ENCODE measurements at regions not wholly inside any gene's neighbourhood (a gene's known extent, or its start where the extent isn't known, plus 50 kb on each side); places are given as distances from the start of the nearest gene placed in this dataset.

DNA sequence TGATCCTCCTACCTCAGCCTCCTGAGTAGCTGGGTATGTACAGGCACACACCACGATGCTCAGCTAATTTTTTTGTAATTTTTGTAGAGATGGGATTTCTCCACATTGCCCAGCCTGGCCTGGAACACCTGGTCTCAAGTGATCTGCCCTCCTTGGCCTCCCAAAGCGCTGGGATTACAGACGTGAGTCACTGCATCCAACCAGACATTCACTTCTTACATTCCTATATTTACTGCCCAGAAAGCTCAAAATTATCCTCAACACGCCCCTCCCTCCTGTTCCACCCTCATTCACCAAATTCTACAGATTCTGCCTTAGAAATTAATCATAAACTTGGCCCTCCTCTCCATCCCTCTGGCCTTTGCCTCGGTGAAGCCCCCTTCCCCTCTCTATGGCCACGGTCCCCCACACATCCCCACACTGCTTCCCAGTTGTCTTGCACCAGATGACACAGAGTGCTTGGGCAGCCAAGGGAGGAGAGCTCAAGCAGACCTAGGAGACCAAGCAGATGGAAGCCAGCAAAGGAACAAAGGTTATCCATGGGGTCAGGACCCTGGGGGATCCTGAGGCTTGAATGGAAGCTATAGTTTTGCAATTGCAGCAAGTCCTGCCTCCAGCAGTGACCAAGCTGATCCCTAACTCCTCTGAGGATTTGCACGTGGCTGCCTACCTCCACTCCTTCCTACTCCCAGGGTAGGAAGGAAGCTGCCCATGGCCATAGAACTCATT lies 213.2 kb upstream of the FOXN3 start:
- Histone ChIP-seq H3K9me3 (replicated peaks; ENCODE audit: control insufficient read depth, insufficient read depth, low read length) (peaks cover 6% of the 10 kb centered on the region; the same call in 2 of the 3 replicates), H3K27ac (ENCODE audit: control insufficient read depth, insufficient read depth) (no peak overlapping the region), H4K20me1 (ENCODE audit: control insufficient read depth, insufficient read depth) (no peaks in the 10 kb centered on the region), H3K27me3 (replicated peaks in 1 of 2; ENCODE audit: control insufficient read depth in 2 of 2, insufficient read depth in 2 of 2, low read length in 1 of 2) (no peaks in the 10 kb centered on the region), H3K4me2 (ENCODE audit: control insufficient read depth, insufficient read depth) (no peak overlapping the region), H3K4me1 (ENCODE audit: control insufficient read depth, insufficient read depth, low read length) (peaks cover 4% of the 10 kb centered on the region; the same call in 1 of the 2 replicates), H3K79me2 (ENCODE audit: control insufficient read depth, insufficient read depth, low read length) (no peaks in the 10 kb centered on the region), H2AFZ (ENCODE audit: control insufficient read depth, low read depth, low read length) (no peak overlapping the region), H3K9ac (ENCODE audit: control insufficient read depth, insufficient read depth, low read length) (no peak overlapping the region), H3K36me3 (ENCODE audit: control insufficient read depth in 2 of 2, insufficient read depth in 2 of 2, low read length in 1 of 2) (no peaks in the 10 kb centered on the region), H3K4me3 (no peak overlapping the region)
- ATAC-seq (no peak), FAIRE-seq (no peak), DNase-seq (ENCODE audit: low read depth, low spot score) (no peak)
- WGBS (ENCODE audit: insufficient coverage, insufficient replicate concordance, low lambda C conversion rate, missing lambda C conversion rate), result 31% methylated on average over 7 of the region's 7 CpGs
- ChIA-PET SMC1A (ENCODE audit: uncharacterized antibody, unreplicated experiment) (interaction anchor here (2.0 kb wide), 1 partner anchor 11 kb away, joined by 6 read pairs; no protein-coding TSS in a partner anchor), CTCF (no interaction called here), POLR2A (interaction anchor here (1.0 kb wide), 1 partner anchor 11 kb away, joined by 6 read pairs; no protein-coding TSS in a partner anchor), RAD21 (ENCODE audit: unreplicated experiment) (interaction anchor here (0.8 kb wide), 1 partner anchor 11 kb away, joined by 3 read pairs; no protein-coding TSS in a partner anchor)
- TF ChIP-seq MEF2A (IDR thresholded peaks at IDR 0.05; ENCODE audit: insufficient read depth, low read depth, low read length) (no peak), CHD2 (IDR thresholded peaks at IDR 0.05; ENCODE audit: borderline replicate concordance, low read depth, low read length) (no peak), SRF (IDR thresholded peaks at IDR 0.05; ENCODE audit: low read depth in 2 of 2, low read length in 2 of 2) (no peak)
- TF ChIP-seq, protein P1, sequence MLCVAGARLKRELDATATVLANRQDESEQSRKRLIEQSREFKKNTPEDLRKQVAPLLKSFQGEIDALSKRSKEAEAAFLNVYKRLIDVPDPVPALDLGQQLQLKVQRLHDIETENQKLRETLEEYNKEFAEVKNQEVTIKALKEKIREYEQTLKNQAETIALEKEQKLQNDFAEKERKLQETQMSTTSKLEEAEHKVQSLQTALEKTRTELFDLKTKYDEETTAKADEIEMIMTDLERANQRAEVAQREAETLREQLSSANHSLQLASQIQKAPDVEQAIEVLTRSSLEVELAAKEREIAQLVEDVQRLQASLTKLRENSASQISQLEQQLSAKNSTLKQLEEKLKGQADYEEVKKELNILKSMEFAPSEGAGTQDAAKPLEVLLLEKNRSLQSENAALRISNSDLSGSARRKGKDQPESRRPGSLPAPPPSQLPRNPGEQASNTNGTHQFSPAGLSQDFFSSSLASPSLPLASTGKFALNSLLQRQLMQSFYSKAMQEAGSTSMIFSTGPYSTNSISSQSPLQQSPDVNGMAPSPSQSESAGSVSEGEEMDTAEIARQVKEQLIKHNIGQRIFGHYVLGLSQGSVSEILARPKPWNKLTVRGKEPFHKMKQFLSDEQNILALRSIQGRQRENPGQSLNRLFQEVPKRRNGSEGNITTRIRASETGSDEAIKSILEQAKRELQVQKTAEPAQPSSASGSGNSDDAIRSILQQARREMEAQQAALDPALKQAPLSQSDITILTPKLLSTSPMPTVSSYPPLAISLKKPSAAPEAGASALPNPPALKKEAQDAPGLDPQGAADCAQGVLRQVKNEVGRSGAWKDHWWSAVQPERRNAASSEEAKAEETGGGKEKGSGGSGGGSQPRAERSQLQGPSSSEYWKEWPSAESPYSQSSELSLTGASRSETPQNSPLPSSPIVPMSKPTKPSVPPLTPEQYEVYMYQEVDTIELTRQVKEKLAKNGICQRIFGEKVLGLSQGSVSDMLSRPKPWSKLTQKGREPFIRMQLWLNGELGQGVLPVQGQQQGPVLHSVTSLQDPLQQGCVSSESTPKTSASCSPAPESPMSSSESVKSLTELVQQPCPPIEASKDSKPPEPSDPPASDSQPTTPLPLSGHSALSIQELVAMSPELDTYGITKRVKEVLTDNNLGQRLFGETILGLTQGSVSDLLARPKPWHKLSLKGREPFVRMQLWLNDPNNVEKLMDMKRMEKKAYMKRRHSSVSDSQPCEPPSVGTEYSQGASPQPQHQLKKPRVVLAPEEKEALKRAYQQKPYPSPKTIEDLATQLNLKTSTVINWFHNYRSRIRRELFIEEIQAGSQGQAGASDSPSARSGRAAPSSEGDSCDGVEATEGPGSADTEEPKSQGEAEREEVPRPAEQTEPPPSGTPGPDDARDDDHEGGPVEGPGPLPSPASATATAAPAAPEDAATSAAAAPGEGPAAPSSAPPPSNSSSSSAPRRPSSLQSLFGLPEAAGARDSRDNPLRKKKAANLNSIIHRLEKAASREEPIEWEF (IDR thresholded peaks at IDR 0.05; ENCODE audit: insufficient replicate concordance, low read depth, low read length), result no peak
- intact Hi-C loops (cut with micrococcal nuclease; ENCODE audit: unreplicated experiment), result no loop called here
- in situ Hi-C loops (cut with MboI), result no loop called here
- no TSS peak for BruUV-seq (replicated peaks)

All from GM12878 (cell line).